Fibroblast of gingiva (primary cell): ENCODE measurements at regions not wholly inside any gene's neighbourhood (a gene's known extent, or its start where the extent isn't known, plus 50 kb on each side); places are given as distances from the start of the nearest gene placed in this dataset.
"Not testable (repeated sequence)": the region's sequence is repeated elsewhere in the genome, so short reads cannot be mapped to it uniquely, and the experiment has no call there.

Experiments used
- DNase-seq: peaks from one replicate; pipeline ENCODE4 v3.0.0-alpha.2; 2011; ENCODE audit warnings: low read depth

DNA sequence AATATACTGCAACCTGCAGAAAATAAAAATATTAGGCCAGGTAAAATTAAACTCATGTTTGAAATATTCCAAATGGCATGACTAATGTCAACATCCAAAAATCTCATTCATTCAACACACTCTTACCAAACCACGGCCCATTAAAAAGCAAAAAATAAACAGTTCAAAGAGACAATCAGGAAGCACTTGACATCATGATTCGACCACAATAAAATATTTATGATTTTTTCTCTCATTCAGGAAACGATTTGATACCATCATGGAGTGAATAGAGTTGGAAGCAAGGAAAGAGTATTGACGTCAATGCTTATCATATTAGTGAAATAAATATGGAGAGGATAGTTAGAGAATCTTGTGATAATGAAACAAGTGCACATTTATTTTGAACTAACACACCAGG is 354.1 kb downstream of the KCNJ2 start:
- DNase-seq = no peak

GRCh38 chr17:70525035-70525434 is 355.7 kb downstream of the KCNJ2 start:
- DNase-seq = not testable (repeated sequence)

DNA sequence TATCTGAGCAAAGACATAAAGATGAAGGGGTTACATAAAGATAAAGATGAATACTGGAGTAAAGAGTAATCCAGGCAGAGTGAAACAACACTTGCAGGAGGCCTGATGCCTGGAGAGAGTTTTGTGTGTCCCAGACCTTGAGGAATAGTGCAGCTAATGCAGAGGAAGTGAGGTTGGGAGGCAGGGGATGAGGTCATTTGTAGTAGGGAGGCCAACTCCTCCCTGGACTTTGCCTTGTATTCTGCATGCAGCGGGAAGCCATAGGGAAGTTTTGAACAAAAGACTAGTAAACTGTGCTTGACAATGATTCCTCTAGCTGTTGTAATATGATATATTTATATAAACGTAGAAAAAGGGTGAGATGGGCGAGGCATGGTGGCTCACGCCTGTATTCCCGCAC is 356.6 kb downstream of the KCNJ2 start:
- DNase-seq = no peak

DNA sequence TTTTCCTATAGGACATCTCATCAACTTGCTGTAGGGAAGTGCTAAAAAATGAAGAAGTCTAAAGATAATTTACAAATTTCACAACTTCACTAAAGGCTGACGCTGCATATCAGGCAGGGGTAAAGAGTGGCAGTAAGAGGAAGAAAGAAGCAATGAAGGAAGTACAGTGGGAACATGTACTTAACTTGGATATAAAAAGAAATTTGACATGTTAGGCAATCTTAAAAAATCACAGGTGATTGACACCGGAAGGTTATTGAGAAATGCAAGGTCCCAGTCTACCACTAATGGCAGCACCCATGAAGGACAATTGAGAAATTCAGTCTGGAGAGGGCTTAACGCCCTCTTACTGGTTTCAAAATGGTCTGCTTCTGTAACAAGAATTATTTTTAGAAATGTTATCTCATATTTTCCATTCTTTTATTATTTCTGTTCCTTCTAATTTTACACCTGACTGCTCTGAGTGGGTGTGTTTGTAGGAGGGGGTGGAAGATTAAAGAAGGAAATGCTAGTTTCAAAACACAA is 358.1 kb downstream of the KCNJ2 start:
- no peak for DNase-seq

- no peak for DNase-seq
Measured at GRCh38 chr17:70533427-70533826, 364.1 kb downstream of the KCNJ2 start.

DNA sequence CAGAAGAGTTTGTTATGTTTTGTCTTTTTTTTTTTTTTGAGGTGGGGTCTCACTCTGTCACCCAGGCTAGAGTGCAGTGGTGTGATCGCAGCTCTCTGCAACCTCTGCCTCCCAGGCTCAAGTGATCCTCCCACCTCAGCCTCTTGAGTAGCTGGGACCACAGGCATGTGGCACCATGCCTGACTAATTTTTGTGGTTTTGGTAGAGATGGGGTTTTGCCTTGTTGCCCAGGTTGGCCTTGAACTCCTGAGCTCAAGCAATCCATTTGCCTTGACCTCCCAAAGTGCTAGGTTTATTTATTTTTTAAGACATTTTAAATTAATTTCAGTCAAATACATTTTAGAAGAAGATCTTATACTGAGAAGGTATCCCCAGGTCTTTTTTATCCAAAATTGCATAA is 366.7 kb downstream of the KCNJ2 start:
- DNase-seq = no peak

DNA sequence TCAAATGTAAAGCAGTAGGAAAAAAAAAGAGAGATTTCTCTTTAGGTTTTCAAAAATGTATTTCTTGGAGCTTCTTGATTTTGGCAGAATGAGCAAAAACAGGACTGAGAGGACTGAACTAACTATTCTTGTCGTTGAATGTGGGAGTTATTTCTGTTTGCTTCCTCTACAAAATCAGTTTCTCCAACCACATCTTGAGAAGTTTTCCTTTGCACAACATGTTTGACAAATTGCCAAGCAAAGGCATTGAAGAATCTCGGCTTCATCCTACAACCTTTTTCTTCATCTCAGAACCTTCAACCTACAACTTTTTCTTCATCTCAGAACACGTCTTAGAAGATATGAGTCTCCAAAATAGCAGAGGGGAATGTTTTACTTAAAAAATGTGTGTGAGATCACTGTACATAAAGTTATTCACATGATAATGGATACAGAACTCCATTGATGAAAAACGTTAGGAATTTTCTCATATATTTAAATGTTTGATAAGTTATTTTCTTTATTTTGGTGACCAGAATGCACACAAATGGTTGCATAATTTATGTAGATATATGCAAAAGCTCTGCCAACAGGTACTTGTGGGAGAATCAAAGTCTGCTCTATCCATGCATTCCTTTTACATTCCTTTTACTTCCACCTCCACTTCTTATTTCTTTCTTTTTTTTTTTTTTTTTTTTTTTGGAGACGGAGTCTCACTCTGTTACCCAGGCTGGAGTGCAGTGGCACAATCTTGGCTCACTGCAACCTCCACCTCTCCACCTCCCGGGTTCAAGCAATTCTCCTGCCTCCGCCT is 370.0 kb downstream of the KCNJ2 start:
- DNase-seq = no peak

DNA sequence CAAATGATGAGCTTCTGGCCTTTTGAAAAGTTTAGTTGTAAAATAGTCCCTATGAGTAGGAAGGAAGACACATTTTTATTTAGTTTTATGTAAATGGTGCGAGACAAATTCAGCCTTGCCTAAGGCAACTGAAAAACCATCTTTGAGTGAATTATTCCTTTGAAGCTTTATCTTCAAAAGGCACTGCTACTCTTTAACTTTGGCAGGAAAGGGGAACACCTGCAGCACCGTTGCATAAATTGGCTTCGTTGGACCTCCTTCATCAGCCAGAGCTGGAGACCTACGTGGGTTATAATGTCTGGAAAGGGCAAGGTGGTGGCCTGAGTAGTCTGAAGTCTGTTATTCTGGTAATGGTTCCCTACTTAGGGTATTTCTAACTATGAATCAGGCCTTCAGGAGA is 373.5 kb downstream of the KCNJ2 start:
- no peak for DNase-seq

DNA sequence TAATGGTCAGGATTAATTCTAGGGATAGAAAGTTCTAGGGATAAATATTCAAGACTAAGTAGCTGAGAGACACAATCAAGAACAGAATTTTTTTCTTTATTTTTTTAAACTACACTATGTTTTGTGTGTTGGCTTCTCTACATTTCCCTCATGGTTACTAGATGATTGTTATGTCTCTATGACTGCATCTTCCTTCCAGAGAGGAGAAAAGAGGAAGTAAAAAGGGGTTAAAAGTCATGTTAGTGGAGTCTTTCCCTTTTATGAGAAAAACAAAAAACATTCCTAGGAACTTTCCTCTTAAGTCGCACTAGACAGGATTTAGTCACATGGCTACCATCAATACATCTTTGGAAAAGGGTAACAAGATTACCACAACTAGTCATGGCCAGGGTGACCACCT is 375.0 kb downstream of the KCNJ2 start:
- no peak for DNase-seq

- DNase-seq = peak; percentile 41
Measured at GRCh38 chr17:70552230-70552981, 383.1 kb downstream of the KCNJ2 start.

GRCh38 chr17:70552982-70553334 is 383.6 kb downstream of the KCNJ2 start:
- DNase-seq = no peak

DNA sequence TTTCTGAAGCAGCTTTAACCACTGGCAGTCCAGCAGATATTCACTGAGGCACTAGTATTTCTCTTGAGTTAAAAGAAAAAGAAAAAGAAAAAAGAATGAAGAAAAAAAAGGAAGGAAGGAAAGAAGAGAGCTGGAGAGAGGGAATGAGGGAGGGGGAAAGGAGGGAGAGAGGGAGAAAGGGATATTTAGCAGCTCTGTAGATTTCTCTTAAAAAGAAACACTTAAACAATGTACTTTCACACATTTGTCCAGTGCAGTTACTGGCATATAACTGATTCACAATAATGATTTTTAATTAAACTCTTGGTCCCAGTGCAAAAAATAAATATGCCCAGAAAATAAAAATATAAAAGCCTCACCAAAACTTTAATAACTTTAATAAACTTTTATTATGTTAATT is 386.4 kb downstream of the KCNJ2 start:
- no peak for DNase-seq

GRCh38 chr17:70558821-70559220 is 389.5 kb downstream of the KCNJ2 start:
- no peak for DNase-seq

- DNase-seq = no peak
Measured at GRCh38 chr17:70560471-70560870, 391.1 kb downstream of the KCNJ2 start.

GRCh38 chr17:70562137-70562536 is 392.8 kb downstream of the KCNJ2 start:
- DNase-seq = no peak

DNA sequence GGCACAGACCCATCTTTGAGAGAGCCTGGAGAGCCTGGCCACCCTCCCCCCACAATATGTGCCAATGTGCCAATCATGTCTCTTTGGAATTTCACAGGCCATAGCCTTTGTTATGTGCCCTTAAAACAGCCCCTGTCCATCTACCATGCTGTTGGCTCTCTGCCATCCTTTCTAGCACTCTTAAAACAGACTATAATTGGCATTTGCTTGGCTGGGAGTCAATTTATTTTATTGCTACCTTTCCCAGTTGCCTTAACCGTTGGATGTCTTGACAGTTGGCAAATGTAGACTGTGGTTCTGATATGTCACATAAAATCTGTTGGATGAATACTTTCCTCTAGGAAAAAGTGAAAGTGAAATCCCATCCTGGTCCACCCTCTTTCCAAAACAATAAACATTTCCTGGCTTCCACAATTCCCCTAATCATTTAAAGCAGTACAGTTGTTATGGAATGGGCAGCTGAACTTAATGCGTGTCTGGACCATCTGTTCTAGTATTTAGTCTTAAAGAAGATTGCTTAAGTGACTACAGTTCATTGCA is 394.0 kb downstream of the KCNJ2 start:
- peak; percentile 71 for DNase-seq

GRCh38 chr17:70564006-70564620 is 394.8 kb downstream of the KCNJ2 start:
- DNase-seq = peak; percentile 32

- DNase-seq = no peak
Measured at GRCh38 chr17:70569128-70569527, 399.8 kb downstream of the KCNJ2 start.

DNA sequence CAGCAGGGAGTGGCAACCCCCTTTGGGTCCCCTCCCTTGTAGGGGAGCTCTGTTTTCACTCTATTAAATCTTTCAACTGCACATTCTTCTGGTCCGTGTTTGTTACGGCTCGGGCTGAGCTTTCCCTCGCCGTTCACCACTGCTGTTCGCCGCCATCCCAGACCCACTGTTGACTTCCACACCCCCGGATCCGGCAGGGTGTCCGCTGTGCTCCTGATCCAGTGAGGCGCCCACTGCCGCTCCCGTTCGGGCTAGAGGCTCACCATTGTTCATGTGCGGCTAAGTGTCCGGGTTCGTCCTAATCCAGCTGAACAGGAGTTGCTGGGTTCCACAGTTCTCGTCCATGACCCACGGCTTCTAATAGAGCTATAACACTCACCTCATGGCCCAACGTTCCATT is 408.1 kb downstream of the KCNJ2 start:
- DNase-seq = no peak

DNA sequence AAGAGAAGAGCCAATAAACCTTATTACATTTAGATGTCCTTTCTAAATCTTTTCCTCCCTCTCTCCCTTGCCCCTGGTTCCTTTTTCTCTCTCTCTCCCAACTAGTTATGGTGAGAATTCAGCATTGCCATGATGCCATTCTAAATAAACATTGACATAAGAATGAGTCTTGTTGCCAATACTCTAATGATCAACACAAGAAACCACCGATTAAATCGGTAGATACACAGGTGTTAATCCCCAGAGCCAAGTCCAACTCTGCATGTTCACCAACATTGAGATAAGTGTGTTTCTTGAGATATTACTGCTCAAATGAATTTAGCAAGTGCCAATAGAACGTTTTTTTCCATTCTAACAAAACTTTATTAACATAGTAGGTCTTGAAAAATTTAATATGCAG is 412.1 kb downstream of the KCNJ2 start:
- no peak for DNase-seq

DNA sequence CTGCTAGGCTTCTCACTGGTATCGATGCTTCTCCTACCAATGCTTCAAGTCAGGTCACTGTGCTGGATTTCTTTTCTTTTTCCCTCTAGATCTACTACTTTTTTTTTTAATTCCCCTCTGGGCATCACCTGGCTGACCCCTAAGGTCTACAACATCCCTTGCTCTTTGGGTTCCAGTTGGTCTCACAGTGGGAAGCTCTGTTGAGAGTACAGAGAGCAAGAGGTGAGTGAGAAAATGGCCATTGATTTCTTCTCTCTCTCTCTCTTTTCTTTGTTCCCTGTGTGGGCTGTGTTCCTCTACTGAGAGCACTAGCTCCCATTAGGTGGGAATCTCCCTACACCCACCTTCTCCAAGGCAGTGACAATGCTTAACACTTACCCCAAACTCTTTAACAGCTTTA is 413.4 kb downstream of the KCNJ2 start:
- no peak for DNase-seq

GRCh38 chr17:70584255-70584654 is 414.9 kb downstream of the KCNJ2 start:
- DNase-seq = no peak

- no peak for DNase-seq
Measured at GRCh38 chr17:70588003-70588402, 418.7 kb downstream of the KCNJ2 start.
